ENCODE measurements at regions not wholly inside any gene's neighbourhood (a gene's known extent, or its start where the extent isn't known, plus 50 kb on each side); places are given as distances from the start of the nearest gene placed in this dataset.

DNA sequence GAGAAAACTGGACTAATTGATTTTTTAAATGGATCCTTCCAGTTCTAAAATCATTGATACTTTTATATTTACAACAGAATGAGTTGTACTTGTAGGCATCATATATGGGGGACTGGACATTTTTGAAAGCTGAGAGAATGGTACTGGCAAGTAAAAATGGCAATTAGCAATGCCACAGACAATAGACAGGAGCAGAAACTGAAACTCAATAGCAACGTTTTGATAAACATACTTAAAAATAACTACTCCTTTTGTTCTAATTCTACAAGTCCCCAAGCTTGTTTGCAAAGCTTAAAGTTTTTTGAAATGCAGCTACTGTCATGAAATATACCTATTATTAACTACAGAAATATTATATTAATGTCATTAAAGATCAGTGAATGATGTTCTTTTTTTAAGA lies 52.8 kb upstream of the FBXL7 start:
- no peak for DNase-seq (ENCODE audit: low read depth, low spot score)

DNA sequence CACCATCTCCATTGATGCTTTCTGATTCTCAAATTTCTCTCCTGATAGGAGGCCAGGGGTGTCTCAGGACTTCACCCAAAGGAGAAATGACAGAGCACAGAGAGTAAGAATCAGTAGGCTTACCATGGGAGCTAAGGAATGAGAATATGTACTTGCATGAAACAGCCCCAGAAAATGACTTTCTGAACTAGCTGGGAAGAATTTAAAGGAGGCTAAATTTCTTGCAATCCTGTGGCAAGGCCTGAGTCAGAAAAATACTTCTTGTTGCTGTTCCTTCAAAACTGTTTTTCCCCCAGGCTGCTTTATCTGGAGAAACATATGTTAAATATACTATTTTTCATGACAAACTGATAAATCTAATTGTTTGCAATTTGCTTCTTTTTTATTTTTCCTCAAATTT lies 53.4 kb upstream of the FBXL7 start:
- no peak for DNase-seq (ENCODE audit: low read depth, low spot score)

DNA sequence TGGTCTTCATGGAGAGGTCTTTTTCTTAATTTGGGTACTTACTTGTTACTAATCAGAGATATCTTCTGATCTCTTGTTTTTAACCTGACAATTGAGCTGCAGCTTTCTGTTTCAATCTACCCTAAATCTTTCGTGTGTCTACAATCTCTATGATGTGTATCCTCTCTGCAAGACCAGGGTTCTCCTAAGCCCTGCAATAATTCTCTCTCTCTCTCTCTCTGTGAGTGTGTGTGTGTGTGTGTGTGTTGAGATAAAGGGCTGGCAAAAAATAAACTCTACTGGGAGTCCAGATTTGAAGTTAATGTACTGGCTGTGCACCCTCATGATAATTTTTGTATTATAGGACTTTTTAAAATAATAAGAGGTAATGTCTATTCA lies 57.8 kb upstream of the FBXL7 start:
- no peak for DNase-seq (ENCODE audit: low read depth, low spot score)

DNA sequence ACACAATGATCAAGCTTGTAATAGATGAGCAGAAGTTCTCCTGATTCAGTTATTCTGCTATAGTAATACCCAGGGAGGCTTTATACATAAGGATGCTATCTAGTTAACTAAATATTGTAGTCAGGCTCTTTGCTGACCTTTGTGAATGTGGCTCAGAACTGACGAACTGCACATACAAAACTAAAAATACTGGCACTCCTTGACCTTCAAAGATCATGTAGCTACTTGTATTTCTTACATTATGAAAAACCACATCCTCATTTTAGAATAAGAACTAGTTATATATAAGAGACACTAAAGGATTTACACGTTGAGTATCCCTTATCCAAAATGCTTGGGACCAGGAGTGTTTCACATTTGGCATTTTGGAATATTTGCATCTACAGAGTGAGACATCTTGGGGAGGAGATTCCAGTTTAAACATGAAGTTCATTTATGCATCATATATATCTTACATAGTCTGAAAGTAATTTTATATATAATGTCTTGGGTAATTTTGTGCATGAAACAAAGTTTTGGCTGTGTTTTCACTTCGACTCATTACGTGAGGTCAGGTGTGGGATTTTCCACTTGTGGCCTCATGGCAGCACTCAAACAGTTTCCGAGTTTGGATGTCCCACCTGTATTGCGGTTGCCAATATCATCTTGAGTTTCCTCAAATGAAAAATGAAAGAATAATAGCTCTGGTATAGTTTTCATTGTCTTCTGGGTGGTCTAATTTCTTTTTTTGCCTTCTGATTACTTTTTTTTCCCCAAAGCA lies 58.4 kb upstream of the FBXL7 start:
- no peak for DNase-seq (ENCODE audit: low read depth, low spot score)

DNA sequence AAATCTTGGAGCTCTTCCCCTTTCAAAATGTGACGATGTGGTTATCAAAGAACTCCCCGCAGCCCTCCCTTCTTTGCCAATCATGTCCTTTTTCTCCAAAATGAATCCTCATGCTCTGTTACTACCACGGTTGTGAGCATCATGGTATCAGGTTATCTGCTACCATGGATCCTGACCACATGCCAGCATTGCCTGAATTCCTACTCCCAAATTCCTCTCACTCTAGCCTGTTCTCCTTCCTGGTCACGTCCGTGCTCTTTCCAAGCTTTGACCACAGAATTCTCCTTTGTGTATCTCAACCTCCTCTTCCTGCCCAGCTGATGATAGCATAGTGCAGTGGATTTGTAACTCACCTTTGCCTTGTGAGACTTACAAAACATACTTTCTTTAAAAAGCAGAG lies 59.5 kb upstream of the FBXL7 start:
- no peak for DNase-seq (ENCODE audit: low read depth, low spot score)

DNA sequence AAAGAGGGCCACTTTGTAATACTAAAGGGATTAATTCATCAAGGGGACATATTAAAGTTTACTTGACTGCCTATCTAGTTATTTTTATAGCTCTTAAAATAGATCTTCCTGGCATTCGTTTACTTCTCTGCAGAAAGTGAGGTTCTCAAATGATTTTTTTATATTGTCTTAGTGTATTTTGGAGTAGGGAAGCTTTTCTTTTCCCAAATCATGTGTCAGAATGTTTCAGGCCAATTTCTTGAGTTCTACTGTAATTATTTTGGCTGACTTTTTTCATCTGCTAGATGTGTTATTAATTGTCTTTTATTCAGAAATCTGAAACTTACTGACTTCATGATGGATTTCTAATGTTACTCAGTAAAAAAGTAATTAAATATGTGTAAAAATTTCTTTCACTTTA lies 60.2 kb upstream of the FBXL7 start:
- no peak for DNase-seq (ENCODE audit: low read depth, low spot score)

DNA sequence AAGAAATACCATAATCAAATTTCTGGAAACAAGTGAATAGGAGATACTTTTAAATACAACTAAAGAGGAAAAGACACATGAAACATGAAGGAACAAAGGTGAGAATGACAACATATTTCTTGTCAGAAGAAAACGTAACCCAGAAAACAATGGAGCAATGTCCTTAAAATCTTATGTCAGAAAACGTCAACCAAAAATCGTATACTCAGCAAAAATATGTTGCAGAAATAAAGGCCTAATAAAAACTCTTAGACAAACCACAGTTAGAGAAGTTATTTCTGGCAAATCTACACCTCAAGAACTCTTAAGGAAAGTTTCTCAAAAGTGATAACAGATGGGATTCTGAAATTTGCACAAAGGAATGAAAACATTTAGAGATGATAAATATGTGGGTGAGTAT lies 66.3 kb upstream of the FBXL7 start:
- DNase-seq (ENCODE audit: low read depth, low spot score) = no peak

DNA sequence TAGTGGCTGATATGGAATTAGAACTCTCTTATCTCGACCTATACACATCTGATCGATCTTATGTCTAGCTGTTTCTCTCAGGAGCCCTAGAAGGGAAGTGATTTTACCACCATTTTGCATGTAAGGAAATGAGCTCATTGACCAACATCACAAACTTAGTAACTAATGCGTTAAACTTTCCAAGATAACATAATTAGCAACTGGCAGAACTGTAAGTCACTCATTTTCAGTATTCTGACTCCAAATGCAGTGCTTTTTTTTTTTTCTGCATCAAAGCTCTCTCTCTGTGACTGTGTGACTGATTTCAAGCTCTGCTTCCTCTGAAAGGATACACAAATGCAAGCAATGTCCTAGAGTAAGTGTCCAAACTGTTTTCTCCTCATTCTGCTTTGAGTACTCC lies 68.1 kb upstream of the FBXL7 start:
- no peak for DNase-seq (ENCODE audit: low read depth, low spot score)

DNA sequence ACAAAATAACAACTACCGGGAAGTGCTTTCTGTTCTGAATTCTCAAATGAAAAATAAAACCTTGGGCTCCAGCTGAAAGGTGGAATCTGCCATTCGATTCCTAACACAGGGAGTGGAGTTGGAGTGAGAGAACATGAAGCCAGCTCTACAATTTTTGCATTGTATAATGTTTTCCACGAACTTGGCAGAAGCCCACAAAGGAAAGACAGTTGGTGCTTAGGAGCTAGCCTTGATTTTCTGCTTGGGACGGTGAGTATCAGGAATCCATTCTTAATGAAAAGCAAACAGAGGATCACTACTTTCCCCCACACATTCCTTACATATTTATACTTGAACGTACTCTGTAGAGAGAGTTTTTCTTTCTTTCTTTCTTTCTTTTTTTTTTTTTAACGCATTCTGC lies 74.2 kb upstream of the FBXL7 start:
- peak; percentile 15 for DNase-seq (ENCODE audit: low read depth, low spot score)

DNA sequence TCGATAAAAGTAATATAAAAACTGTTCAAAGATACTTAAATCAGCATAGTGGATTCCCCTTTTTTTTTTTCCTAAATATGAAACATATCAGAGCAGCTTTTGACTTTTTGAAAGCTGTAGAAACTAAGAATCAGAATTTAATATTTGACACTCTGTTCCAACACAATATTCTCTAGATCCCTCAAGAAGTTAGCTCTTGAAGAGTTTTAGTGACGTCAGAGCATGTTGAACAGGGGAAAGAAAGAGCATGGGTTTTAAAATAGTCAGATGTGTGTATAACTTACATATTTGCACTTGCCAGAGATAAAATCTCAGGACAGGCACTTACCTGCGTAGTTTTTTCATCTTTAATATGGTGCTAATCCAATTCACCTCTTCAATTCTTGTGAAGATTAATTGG lies 75.2 kb upstream of the FBXL7 start:
- no peak for DNase-seq (ENCODE audit: low read depth, low spot score)

DNA sequence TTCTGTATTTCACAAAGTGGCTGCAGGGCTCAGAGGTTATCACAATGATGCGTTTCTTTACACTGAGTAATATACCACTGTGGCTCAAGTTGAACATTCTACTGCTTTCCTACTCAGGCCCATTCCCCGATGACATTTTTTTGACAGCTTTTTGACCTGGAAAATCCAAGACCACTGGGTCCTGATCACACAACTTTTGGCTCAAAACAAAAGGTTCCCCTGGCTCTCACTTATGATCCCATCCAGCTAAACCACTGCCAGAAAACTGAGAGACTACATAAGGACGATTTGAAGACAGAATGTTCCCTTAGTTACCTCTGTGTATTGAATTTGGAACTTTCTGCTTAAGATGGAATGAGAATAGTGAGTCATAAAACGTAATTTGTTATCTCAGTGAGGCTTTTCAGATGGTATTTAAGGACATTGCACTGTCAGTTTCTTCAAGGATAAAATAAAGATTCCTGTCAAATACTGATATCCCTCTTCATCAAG lies 78.0 kb upstream of the FBXL7 start:
- DNase-seq (ENCODE audit: low read depth, low spot score) = no peak

DNA sequence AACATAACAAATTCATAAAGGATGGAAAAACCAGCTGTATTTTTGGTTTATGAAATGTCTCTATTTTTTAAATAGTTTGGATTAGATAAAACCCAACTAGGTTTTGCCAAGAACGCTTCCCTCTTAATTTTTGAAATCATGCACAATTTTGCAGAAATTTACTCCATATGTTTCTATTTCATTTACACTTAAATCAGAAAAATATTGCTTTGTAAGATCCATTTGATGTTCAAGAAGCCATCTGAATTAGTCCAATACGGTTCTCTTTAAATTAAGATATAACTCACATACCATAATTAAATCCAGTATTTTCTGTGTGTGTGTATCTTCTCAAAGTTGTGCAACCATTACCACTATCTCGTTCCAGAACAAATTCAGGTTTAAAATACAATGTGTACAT lies 78.6 kb upstream of the FBXL7 start:
- no peak for DNase-seq (ENCODE audit: low read depth, low spot score)

DNA sequence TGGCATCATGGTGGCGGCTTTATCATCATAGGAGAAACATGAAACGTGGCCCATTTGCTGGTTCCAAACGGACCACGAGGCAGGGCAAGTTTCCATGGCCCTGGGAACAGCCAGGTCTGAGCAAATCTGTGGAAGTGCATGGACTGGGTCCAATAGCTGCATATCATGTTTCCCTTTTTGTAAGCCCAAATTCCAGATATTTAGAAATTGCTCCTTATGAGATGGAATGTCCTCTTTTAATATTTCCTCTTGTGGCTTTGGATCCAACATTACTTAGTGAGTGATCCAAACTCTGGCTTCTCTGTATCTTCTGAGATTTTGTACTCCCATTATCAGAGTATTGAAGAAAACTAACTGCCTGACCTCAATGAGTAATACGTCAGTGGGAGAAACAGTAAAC lies 79.8 kb upstream of the FBXL7 start:
- DNase-seq (ENCODE audit: low read depth, low spot score) = no peak

DNA sequence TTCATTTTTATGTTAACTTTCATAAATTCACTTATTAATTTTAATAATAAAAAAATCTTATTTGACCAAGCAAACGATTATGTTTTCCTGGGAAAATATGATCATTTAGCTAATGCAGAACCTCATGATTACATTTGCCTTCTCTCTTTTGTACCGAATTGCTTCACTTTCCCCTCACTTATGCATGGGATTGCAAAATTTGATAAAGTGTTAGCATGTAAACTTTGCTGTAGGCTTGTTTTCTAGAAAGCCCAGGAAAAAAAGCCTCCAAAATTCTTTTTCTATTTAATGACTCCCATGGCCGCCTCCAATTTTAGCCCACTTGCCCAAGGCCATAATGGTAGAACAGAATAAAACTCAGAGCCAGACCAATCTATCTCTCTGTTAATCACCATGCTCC lies 82.8 kb upstream of the FBXL7 start:
- DNase-seq (ENCODE audit: low read depth, low spot score) = no peak

DNA sequence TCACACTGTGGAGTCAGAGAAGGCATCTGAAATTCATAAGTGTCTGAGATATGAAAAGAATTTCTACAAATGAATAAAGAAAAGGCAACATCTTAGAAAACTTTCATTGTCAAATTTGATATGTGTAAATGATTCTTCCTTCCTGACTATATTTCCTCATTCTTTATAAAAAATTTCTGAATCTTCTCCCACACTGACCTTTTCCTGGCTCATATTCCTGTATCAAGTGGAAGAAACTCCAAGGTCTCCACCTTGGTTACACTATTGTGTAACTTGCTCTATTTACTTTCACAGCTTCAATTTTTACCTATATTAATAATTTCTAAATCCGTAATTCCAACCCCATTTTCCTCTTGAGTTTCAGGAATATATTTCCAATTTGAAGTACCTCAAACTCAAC lies 93.5 kb upstream of the FBXL7 start:
- no peak for DNase-seq (ENCODE audit: low read depth, low spot score)

DNA sequence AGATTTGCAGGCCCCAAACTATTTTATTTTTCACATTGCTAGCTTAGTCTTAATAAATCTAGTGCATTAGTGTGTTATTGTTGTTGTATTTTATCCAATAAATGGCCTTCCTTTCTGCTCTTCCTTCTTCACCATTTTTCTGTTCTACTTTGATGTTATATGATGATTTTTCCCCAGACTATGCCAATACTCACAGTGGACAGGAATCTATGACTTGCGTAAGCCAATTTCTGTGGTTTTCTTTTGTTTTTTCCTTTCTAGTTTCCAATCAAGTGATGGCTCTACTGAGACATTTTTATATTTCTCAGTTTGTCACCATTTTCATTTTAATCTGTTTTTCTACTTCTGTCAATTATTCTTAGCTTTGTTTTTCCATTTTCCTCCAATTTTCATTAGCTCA lies 106.8 kb upstream of the FBXL7 start:
- DNase-seq (ENCODE audit: low read depth, low spot score) = no peak

DNA sequence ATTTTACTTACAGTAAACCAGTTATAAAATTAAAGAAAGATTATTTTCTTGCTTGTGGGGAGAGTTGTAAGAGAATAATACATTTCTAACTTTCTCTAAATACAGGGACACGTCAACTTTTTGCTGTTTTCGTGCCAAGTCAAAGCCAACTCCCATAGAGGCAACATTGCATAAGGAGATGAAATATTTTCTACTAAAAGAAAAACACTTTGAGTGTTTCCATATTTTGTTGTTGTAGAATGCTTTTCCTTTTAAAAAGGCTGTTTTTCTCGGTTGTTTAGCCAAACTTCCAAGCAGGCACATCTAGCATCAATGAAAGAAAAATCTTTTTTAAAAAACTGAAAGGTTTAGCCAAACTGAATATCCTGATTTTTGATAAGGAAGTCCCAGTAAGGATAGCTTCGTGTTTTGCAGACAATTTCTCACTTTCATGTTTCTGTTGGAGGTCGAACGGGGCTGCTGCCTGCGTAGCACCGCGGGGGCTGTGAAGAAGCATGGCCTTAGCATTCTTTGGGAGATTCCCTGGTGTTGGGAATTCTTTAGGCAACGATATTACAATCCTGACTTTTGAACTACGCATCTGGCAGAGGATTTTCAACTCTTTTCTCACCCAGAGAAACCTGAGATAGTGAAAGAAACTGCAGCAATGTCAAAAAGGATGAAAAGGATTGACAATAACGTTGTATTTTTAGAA lies 108.1 kb upstream of the FBXL7 start:
- no peak for DNase-seq (ENCODE audit: low read depth, low spot score)

DNA sequence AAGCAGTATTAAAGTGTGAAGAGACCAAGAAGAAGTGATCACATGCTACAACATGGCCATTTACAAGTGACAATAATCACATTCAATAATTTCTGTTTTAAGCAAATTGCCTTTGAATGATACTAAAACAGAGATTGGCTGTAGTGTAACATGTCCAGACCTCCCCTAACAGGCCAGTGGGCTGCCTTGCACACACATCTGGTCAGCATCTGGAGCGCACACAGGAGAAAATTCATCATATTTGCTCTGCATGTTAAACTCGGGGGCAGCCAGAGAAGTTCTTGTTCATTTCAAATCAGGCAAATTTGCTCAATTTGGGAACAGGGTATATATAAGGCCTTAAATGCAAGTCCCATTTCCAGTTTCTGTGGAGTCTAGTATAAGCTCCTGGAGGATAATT lies 111.1 kb upstream of the FBXL7 start:
- no peak for DNase-seq (ENCODE audit: low read depth, low spot score)

DNA sequence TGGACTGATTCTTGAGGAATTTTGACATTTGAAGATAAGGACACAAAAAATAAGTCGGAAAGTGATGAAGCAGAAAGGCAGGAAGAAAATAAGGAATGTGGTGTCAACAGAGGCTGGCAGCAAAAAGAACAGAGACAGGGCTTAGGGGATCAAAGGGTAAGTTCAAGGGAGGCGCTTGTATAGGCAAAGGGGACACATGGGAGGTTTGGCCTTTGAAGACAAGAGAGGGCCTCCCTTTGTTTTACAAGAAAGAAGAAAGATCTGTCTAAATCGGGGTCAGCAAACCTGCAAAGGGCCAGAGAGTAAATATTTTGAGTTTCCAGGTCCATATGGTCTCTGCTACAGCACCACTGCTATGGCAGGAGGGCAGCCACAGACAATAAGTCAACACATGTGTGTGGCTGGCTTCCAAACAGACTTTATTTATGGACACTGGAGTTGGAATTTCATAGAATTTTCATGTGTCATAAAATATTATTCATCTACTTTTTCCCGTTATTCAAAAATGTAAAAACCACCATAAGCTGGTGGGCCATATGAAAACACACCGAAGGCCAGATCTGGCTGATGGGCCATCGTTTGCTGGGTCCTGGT lies 112.0 kb upstream of the FBXL7 start:
- DNase-seq (ENCODE audit: low read depth, low spot score) = no peak

DNA sequence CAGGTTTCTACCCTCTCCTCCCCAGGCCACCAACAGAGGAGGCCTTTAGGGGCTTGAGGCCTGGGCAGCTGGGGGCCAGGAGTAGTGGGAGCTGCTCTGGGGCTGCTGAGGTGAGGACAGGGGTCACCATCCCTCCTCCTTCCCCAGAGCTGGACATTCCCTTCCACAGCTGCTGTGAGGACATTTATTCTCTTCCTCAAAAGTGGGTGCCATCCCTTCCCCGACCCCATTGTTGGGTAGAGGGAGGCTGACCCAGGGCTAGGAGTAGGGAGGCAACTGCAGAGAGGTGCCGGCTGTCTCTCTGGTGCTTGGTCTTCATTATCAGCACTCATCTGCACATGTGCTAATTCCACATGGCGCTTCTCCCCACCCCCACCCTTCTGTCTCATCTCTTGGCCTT lies 113.9 kb upstream of the FBXL7 start:
- DNase-seq (ENCODE audit: low read depth, low spot score) = no peak

DNA sequence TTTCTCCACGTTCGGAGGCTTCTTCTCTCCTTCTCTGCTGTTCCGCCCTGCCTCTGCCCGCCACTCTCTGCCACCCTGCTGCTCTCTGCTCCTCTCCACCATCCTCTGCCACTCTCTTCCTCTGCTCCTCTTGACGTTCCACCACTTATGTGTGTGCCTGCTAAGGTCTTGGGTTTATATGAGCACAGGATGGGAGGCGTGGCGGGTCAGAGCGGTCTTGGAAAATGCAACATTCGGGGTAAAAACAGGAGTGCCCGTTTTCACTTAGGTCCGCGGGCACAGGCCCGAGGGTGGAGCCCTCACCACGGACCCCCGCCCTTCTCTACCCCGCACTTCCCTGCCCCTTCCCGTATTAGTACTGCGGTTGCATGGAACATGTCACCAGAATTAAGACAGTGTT lies 114.4 kb upstream of the FBXL7 start:
- DNase-seq (ENCODE audit: low read depth, low spot score) = no peak

DNA sequence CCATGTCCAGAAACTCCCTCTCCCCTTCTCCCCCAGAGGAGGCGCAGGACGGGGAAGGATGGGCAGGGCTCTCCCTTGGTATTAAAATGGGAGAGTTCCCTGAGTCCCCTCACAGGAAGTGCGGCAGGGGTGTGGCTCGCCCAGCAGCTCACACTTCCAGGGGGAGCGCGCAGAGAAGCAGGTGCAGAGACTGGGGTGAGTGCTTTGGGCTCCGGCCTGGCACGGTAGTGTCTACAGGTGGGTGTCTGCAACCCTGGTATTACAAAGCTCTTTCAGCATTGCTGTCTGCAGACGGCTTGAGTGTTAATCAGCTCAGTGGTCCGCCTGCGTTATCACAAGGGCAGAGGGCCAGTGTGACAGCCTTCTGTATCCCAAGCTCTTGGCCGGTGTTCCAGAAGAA lies 114.9 kb upstream of the FBXL7 start:
- no peak for DNase-seq (ENCODE audit: low read depth, low spot score)

DNA sequence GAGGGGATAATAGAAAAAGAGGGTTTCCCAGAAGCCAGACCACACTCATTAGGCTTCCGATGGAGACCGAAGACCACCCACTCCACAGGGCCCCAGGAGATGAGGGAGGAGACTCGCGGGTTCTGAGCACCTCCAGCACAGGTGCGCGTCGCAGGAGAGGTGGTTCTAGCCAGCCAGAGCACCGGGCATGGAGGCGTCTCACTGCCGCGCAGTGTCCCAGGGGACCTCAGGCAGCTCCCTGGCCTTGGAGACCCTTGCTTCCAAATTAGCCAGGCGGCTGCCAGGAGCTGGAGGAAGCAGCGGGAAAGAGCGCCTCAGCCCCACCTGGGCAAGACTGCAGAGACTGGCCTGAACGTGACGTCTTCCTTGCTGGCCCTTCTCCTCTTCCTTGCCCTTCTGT lies 115.4 kb upstream of the FBXL7 start:
- no peak for DNase-seq (ENCODE audit: low read depth, low spot score)

Data from iPS DF 19.7 (cell line).